Adrenal gland (tissue), 5 donors: ENCODE measurements at regions not wholly inside any gene's neighbourhood (a gene's known extent, or its start where the extent isn't known, plus 50 kb on each side); places are given as distances from the start of the nearest gene placed in this dataset.

ENCODE experiments used
- CTCF ChIP-seq, 6 experiments: fragments of 450-650 bp in 4 of 6; fragments of 200-600 bp in 2 of 6; sonication (generic) in 1 of 6; IDR thresholded peaks; 1 replicate in 5 of 6; 2 replicates in 1 of 6; pipeline versions ENCODE4 v1.5.1 to v1.8.0; 2016 to 2021; ENCODE audit warnings: antibody characterized with exemption in 6 of 6, mild to moderate bottlenecking in 2 of 6, moderate library complexity in 1 of 6
- POLR2A ChIP-seq, 2 donors: fragments of 450-650 bp; IDR thresholded peaks; one replicate each; pipeline ENCODE4 v1.6.1; 2017; ENCODE audit warnings: antibody characterized with exemption in 2 of 2, mild to moderate bottlenecking in 2 of 2, moderate library complexity in 1 of 2
- donor health status: DM: no; HTN: no; CAD: no.

DNA sequence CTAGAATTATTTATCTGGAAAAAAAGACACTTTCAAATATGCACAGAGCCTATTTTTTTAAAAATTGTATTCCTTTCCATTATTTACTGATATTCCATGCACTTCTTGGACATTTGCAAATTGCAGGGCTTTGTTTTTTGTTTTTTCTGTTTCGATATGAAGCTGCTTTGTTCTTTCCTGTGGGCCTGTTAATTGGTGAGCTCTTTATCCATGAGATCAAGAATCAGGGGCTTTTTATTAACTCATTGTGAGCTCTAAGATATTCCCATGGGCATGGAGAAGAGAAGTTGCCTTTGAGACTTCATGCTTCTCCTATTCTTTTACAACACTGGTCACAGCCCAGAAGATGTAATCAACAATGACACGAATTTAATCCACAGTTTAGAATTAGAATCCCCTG is 145.1 kb downstream of the SAMD5 start:
- TF ChIP-seq CTCF (IDR thresholded peaks at IDR 0.05) (no peak), POLR2A (IDR thresholded peaks at IDR 0.05) (no peak)
